Neural cell (in vitro differentiated cells): ENCODE measurements at regions not wholly inside any gene's neighbourhood (a gene's known extent, or its start where the extent isn't known, plus 50 kb on each side); places are given as distances from the start of the nearest gene placed in this dataset.

Source experiments
- H2AFZ ChIP-seq: fragments of 200-600, 300-800 bp; sonication (generic), shearing (Covaris generic); 2 replicates; pipeline ENCODE4 v1.6.0; 2014; ENCODE audit warnings: low read depth, mild to moderate bottlenecking, antibody characterized with exemption, low read length, moderate library complexity
- H3F3A ChIP-seq: fragments of 200-600 bp; shearing (Covaris generic); 2 replicates; pipeline ENCODE4 v1.6.1; 2016; ENCODE audit warnings: mild to moderate bottlenecking, moderate library complexity, mixed read lengths, antibody characterized with exemption, low read length; ENCODE audit not compliant: insufficient read depth, poor library complexity, severe bottlenecking
- H3K27ac ChIP-seq: fragments of 200-600, 300-800 bp; sonication (generic), shearing (Covaris generic); 2 replicates; pipeline ENCODE4 v1.5.1; 2014; ENCODE audit warnings: mild to moderate bottlenecking, low read length, moderate library complexity
- H3K27me3 ChIP-seq: fragments of 300-800, 200-600 bp; sonication (generic), shearing (Covaris generic); 2 replicates; pipeline ENCODE4 v1.6.0; 2014; ENCODE audit warnings: mild to moderate bottlenecking, low read depth, low read length, moderate library complexity; ENCODE audit not compliant: insufficient read depth
- H3K36me3 ChIP-seq: fragments of 300-800, 200-600 bp; sonication (generic), shearing (Covaris generic); 2 replicates; pipeline ENCODE4 v1.5.1; 2014; ENCODE audit warnings: mild to moderate bottlenecking, antibody characterized with exemption, low read length, moderate library complexity; ENCODE audit not compliant: insufficient read depth
- H3K4me2 ChIP-seq: fragments of 300-800, 200-600 bp; sonication (generic), shearing (Covaris generic); 2 replicates; pipeline ENCODE4 v1.6.0; 2014; ENCODE audit warnings: mild to moderate bottlenecking, low read length
- H3K4me3 ChIP-seq: fragments of 300-800, 200-600 bp; sonication (generic), shearing (Covaris generic); 2 replicates; pipeline ENCODE4 v1.5.1; 2014; ENCODE audit warnings: mild to moderate bottlenecking, low read length, moderate library complexity
- H3K79me2 ChIP-seq: fragments of 200-600 bp; shearing (Covaris generic); replicated peaks from 2 replicates; pipeline ENCODE4 v1.6.0; 2014; ENCODE audit warnings: mild to moderate bottlenecking, low read length, moderate library complexity; ENCODE audit not compliant: insufficient read depth
- H3K9ac ChIP-seq: fragments of 300-800, 200-600 bp; sonication (generic), shearing (Covaris generic); 2 replicates; pipeline ENCODE4 v1.6.1; 2016; ENCODE audit warnings: mild to moderate bottlenecking, low read length, mixed read lengths
- H3K9me2 ChIP-seq: fragments of 200-600 bp; shearing (Covaris generic); 2 replicates; pipeline ENCODE4 v1.6.1; 2016; ENCODE audit warnings: mild to moderate bottlenecking, low read length, mixed read lengths; ENCODE audit not compliant: insufficient read depth
- H3K9me3 ChIP-seq: fragments of 200-600, 300-800 bp; sonication (generic), shearing (Covaris generic); 2 replicates; pipeline ENCODE4 v1.6.1; 2016; ENCODE audit warnings: mild to moderate bottlenecking, mixed run types, low read length, moderate library complexity, mixed read lengths
- H4K20me1 ChIP-seq: fragments of 200-600 bp; shearing (Covaris generic); 2 replicates; pipeline ENCODE4 v1.6.1; 2016; ENCODE audit warnings: mild to moderate bottlenecking, mixed run types; ENCODE audit not compliant: insufficient read depth
- CTCF ChIP-seq: fragments of 450-650 bp; IDR thresholded peaks from 2 replicates; pipeline ENCODE4 v1.5.1; 2014; ENCODE audit warnings: antibody characterized with exemption, mild to moderate bottlenecking, moderate library complexity; ENCODE audit not compliant: poor library complexity, severe bottlenecking
- EP300 ChIP-seq: fragments of 450-650 bp; conservative IDR thresholded peaks from 2 replicates; pipeline ENCODE4 v1.6.1; 2014; ENCODE audit warnings: antibody characterized with exemption, mild to moderate bottlenecking, moderate library complexity; ENCODE audit not compliant: poor library complexity, severe bottlenecking
- EZH2 ChIP-seq: fragments of 200-600, 300-800 bp; shearing (Covaris generic), sonication (generic); IDR thresholded peaks from 2 replicates; pipeline ENCODE4 v1.6.1; 2014; ENCODE audit warnings: antibody characterized with exemption, low read length, borderline replicate concordance, mild to moderate bottlenecking; ENCODE audit not compliant: insufficient read depth, poor library complexity, severe bottlenecking
- MXI1 ChIP-seq: fragments of 450-650 bp; conservative IDR thresholded peaks from 2 replicates; pipeline ENCODE4 v1.6.1; 2014; ENCODE audit warnings: antibody characterized with exemption, mild to moderate bottlenecking; ENCODE audit not compliant: poor library complexity, severe bottlenecking
- POLR2AphosphoS5 ChIP-seq: IDR thresholded peaks from 2 replicates; pipeline ENCODE4 v1.6.1; 2012
- RAD21 ChIP-seq: fragments of 450-650 bp; conservative IDR thresholded peaks from 2 replicates; pipeline ENCODE4 v1.6.1; 2014; ENCODE audit warnings: antibody characterized with exemption, mild to moderate bottlenecking, moderate library complexity
- REST ChIP-seq: IDR thresholded peaks from 2 replicates; pipeline ENCODE4 v1.6.1; 2012; ENCODE audit warnings: borderline replicate concordance
- SMC3 ChIP-seq: fragments of 450-650 bp; conservative IDR thresholded peaks from 2 replicates; pipeline ENCODE4 v1.6.1; 2014; ENCODE audit warnings: antibody characterized with exemption, mild to moderate bottlenecking, moderate library complexity; ENCODE audit not compliant: poor library complexity
- TAF1 ChIP-seq: IDR thresholded peaks from 2 replicates; pipeline ENCODE4 v1.6.1; 2012; ENCODE audit warnings: low read depth

- H3K27ac ChIP-seq: no peak overlapping the region
- H3K9ac ChIP-seq: no peak overlapping the region
- H3K9me3 ChIP-seq: no peaks in the 10 kb centered on the region
- no peak overlapping the region for H3K4me3 ChIP-seq
- no peaks in the 10 kb centered on the region for H3K9me2 ChIP-seq
- no peaks in the 10 kb centered on the region for H3K27me3 ChIP-seq
- H2AFZ ChIP-seq: no peak overlapping the region
- no peaks in the 10 kb centered on the region for H3K36me3 ChIP-seq
- no peaks in the 10 kb centered on the region for H3K79me2 ChIP-seq
- no peak for TF ChIP-seq RAD21
- no peak for TF ChIP-seq REST
- no peak for TF ChIP-seq TAF1
- TF ChIP-seq CTCF: no peak
- no peak for TF ChIP-seq MXI1
- TF ChIP-seq SMC3: no peak
- TF ChIP-seq EP300: no peak
- no peak for TF ChIP-seq EZH2
- no peak for TF ChIP-seq POLR2AphosphoS5
- no peak overlapping the region for H3K4me2 ChIP-seq
- no peaks in the 10 kb centered on the region for H3F3A ChIP-seq
- no peaks in the 10 kb centered on the region for H4K20me1 ChIP-seq
These were observed 196.7 kb downstream of the ZNF330 start for GRCh38 chr4:141417387-141417786.

GRCh38 chr4:141425124-141425523 is 204.4 kb downstream of the ZNF330 start:
- no peaks in the 10 kb centered on the region for H3K36me3 ChIP-seq
- TF ChIP-seq TAF1: no peak
- TF ChIP-seq SMC3: no peak
- TF ChIP-seq REST: no peak
- TF ChIP-seq CTCF: no peak
- TF ChIP-seq RAD21: no peak
- no peak for TF ChIP-seq EP300
- no peak for TF ChIP-seq POLR2AphosphoS5
- TF ChIP-seq EZH2: no peak
- no peak for TF ChIP-seq MXI1
- H2AFZ ChIP-seq: no peak overlapping the region

More at GRCh38 chr4:141425124-141425523, 204.4 kb downstream of the ZNF330 start:
- Histone ChIP-seq H3K27me3 (no peaks in the 10 kb centered on the region), H3K4me2 (no peak overlapping the region), H4K20me1 (no peaks in the 10 kb centered on the region), H3K9ac (no peak overlapping the region), H3K79me2 (no peaks in the 10 kb centered on the region), H3K27ac (no peak overlapping the region), H3F3A (no peaks in the 10 kb centered on the region), H3K9me3 (no peaks in the 10 kb centered on the region), H3K9me2 (no peaks in the 10 kb centered on the region), H3K4me3 (no peak overlapping the region)
